Neural progenitor cell (in vitro differentiated cells): ENCODE measurements at regions not wholly inside any gene's neighbourhood (a gene's known extent, or its start where the extent isn't known, plus 50 kb on each side); places are given as distances from the start of the nearest gene placed in this dataset.

Source experiments
- DNase-seq: peaks from one replicate; pipeline ENCODE4 v3.0.0-alpha.2; 2016; ENCODE audit warnings: low spot score
- H2AFZ ChIP-seq: fragments of 200-600 bp; sonication (generic); replicated peaks from 2 replicates; pipeline ENCODE4 v1.6.1; 2016; ENCODE audit warnings: antibody characterized with exemption
- H3F3A ChIP-seq: fragments of 200-600 bp; sonication (generic); 2 replicates; pipeline ENCODE4 v1.6.1; 2016; ENCODE audit warnings: antibody characterized with exemption, low read depth
- H3K27ac ChIP-seq: fragments of 200-600 bp; sonication (generic); 2 replicates; pipeline ENCODE4 v1.5.1; 2016; ENCODE audit warnings: mild to moderate bottlenecking
- H3K27me3 ChIP-seq: fragments of 200-600 bp; sonication (generic); 2 replicates; pipeline ENCODE4 v1.6.1; 2016; ENCODE audit warnings: mild to moderate bottlenecking, moderate library complexity
- H3K36me3 ChIP-seq: fragments of 200-600 bp; sonication (generic); 2 replicates; pipeline ENCODE4 v1.5.1; 2016
- H3K4me1 ChIP-seq: fragments of 200-600 bp; sonication (generic); 2 replicates; pipeline ENCODE4 v1.6.1; 2016; ENCODE audit warnings: mixed run types
- H3K4me2 ChIP-seq: fragments of 200-600 bp; sonication (generic); 2 replicates; pipeline ENCODE4 v1.6.1; 2016
- H3K4me3 ChIP-seq: fragments of 200-600 bp; sonication (generic); 2 replicates; pipeline ENCODE4 v1.5.1; 2016
- H3K79me2 ChIP-seq: fragments of 200-600 bp; sonication (generic); 2 replicates; pipeline ENCODE4 v1.6.1; 2016; ENCODE audit warnings: low read depth
- H3K9ac ChIP-seq: fragments of 200-600 bp; sonication (generic); 2 replicates; pipeline ENCODE4 v1.6.1; 2016
- H3K9me3 ChIP-seq: fragments of 200-600 bp; sonication (generic); 2 replicates; pipeline ENCODE4 v1.5.1; 2016; ENCODE audit warnings: low read depth
- H4K20me1 ChIP-seq: fragments of 200-600 bp; sonication (generic); 2 replicates; pipeline ENCODE4 v1.6.1; 2016; ENCODE audit warnings: low read depth
- H3K27ac Mint-ChIP-seq: 3 replicates; pipeline ENCODE4 v1.8.0; 2021; ENCODE audit warnings: mixed read lengths
- H3K27me3 Mint-ChIP-seq: 2 replicates; pipeline ENCODE4 v1.8.0; 2022; ENCODE audit warnings: low read depth, mild to moderate bottlenecking, inconsistent platforms, moderate library complexity, mixed read lengths; ENCODE audit not compliant: insufficient read depth
- H3K36me3 Mint-ChIP-seq: 3 replicates; pipeline ENCODE4 v1.8.0; 2021; ENCODE audit warnings: mixed read lengths
- H3K4me1 Mint-ChIP-seq: 3 replicates; pipeline ENCODE4 v1.8.0; 2021; ENCODE audit warnings: mixed read lengths
- H3K4me3 Mint-ChIP-seq: 3 replicates; pipeline ENCODE4 v1.8.0; 2021; ENCODE audit warnings: mild to moderate bottlenecking, moderate library complexity, mixed read lengths
- H3K9me3 Mint-ChIP-seq: 3 replicates; pipeline ENCODE4 v1.8.0; 2020; ENCODE audit warnings: mixed read lengths
- EZH2 ChIP-seq: fragments of 200-600 bp; sonication (generic); IDR thresholded peaks from 2 replicates; pipeline ENCODE4 v1.6.1; 2017; ENCODE audit warnings: antibody characterized with exemption, mild to moderate bottlenecking, moderate library complexity
- EZH2phosphoT487 ChIP-seq: fragments of 200-600 bp; sonication (generic); IDR thresholded peaks from 2 replicates; pipeline ENCODE4 v1.6.1; 2017; ENCODE audit warnings: antibody characterized with exemption
- TF ChIP-seq, protein P1 (sequence below): fragments of 200-600 bp; sonication (generic); IDR thresholded peaks from 2 replicates; pipeline ENCODE4 v1.5.1; 2017; ENCODE audit warnings: antibody characterized with exemption, mild to moderate bottlenecking

DNA sequence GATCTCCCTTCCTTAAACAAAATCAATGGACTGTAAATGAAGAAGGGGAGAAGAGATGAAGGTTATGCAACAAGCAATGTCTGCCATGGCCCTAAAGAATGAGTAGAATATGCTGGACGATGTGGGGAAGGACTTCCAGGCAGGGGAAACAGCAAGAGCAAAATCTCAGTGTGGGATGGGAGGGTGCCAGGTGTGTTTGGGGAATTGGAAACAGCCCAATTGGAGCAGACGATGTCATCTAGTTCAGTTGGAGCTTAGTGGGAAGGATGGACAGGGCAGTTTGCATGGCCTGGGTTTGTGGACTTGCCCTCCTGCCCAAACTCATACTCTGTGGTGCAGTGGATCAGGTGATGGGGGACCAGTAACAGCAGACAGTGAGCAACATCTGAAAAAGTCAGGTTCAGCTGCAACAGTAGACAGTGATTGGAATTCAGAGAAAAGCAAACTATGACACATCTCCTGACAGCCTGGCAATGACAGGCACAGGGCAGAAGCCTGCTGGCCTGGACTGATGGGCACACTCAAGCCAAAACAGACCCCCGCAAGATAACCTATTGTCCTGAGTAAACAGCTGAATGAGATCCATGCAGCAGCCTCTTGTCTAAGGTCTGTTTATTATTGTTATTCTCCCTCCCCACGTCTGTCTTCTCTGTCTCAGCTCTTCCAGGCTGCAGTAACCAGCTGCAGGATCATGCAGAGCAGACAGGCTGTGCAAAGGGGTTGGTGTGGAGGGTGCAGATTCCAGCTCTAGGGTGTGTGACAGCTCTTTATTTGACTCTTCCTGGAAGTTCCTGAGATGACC is 50.5 kb upstream of the PRELP start:
- no peak overlapping the region for H3K4me3 ChIP-seq
- peaks cover 4% of the 10 kb centered on the region for H3K27me3 ChIP-seq
- Mint-ChIP-seq H3K36me3 (no peaks in the 10 kb centered on the region), H3K4me1 (peaks cover 37% of the 10 kb centered on the region), H3K4me3 (no peak overlapping the region), H3K27ac (peak overlapping the region; percentile 24), H3K27me3 (peaks cover 13% of the 10 kb centered on the region), H3K9me3 (peaks cover 3% of the 10 kb centered on the region)
- no peak overlapping the region for H3K27ac ChIP-seq
- no peaks in the 10 kb centered on the region for H3K4me1 ChIP-seq
- DNase-seq, result no peak
- no peaks in the 10 kb centered on the region for H3K36me3 ChIP-seq
- H3K4me2 ChIP-seq, result no peak overlapping the region
- H3K9me3 ChIP-seq, result no peaks in the 10 kb centered on the region
- TF ChIP-seq EZH2phosphoT487 (no peak), EZH2 (no peak)
- TF ChIP-seq, protein P1, sequence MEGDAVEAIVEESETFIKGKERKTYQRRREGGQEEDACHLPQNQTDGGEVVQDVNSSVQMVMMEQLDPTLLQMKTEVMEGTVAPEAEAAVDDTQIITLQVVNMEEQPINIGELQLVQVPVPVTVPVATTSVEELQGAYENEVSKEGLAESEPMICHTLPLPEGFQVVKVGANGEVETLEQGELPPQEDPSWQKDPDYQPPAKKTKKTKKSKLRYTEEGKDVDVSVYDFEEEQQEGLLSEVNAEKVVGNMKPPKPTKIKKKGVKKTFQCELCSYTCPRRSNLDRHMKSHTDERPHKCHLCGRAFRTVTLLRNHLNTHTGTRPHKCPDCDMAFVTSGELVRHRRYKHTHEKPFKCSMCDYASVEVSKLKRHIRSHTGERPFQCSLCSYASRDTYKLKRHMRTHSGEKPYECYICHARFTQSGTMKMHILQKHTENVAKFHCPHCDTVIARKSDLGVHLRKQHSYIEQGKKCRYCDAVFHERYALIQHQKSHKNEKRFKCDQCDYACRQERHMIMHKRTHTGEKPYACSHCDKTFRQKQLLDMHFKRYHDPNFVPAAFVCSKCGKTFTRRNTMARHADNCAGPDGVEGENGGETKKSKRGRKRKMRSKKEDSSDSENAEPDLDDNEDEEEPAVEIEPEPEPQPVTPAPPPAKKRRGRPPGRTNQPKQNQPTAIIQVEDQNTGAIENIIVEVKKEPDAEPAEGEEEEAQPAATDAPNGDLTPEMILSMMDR, result no peak
- H3K9ac ChIP-seq, result no peak overlapping the region
- H3K79me2 ChIP-seq, result no peaks in the 10 kb centered on the region
- no peak overlapping the region for H2AFZ ChIP-seq
- H3F3A ChIP-seq, result no peaks in the 10 kb centered on the region
- no peaks in the 10 kb centered on the region for H4K20me1 ChIP-seq

DNA sequence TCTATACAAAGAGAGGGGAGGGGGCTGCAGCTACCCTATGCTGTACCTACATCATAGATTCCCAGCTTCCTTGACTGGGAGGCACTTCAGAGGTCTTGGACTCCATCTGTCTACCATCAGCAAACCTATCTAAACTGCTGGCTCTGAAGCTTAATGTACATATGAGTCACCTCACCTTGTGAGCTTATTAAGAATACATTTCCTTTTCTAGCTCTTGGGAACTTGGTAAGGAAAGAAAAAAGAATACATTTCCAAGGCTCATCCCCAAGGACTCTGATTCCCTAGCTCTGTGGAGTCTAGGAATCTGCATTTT is 50.0 kb upstream of the PRELP start:
- Mint-ChIP-seq H3K9me3 (peaks cover 3% of the 10 kb centered on the region), H3K27ac (no peak overlapping the region), H3K4me1 (peaks cover 37% of the 10 kb centered on the region), H3K36me3 (no peaks in the 10 kb centered on the region), H3K4me3 (no peak overlapping the region), H3K27me3 (peaks cover 17% of the 10 kb centered on the region)
- Histone ChIP-seq H3K27me3 (peaks cover 4% of the 10 kb centered on the region), H4K20me1 (no peaks in the 10 kb centered on the region), H3K9me3 (no peaks in the 10 kb centered on the region), H3K4me3 (no peak overlapping the region), H3F3A (no peaks in the 10 kb centered on the region), H3K27ac (no peak overlapping the region), H3K4me2 (no peak overlapping the region), H3K9ac (no peak overlapping the region), H2AFZ (no peak overlapping the region), H3K4me1 (no peaks in the 10 kb centered on the region), H3K36me3 (no peaks in the 10 kb centered on the region), H3K79me2 (no peaks in the 10 kb centered on the region)
- TF ChIP-seq EZH2phosphoT487 (no peak), EZH2 (no peak)
- TF ChIP-seq, protein P1, result no peak
- DNase-seq, result no peak
